ENCODE measurements at regions not wholly inside any gene's neighbourhood (a gene's known extent, or its start where the extent isn't known, plus 50 kb on each side); places are given as distances from the start of the nearest gene placed in this dataset.

DNA sequence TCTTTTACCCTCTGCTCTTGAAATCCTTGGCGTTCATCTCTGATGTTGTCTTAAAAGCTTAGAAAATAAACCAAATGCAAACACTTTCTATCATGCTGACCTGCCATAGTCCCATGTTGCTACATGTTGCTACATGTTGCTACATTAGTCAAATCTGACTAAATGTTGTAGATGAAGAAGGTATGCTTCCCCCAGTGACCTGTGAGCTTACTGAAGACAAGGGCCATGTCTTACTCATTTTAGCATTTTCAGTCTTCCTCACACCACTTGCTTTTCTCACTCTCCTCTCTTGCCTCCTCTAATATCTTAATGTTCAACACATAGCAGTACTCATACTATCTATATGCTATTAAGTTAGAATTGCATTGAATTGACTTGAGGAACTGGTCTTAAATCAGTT, 346.4 kb upstream of the MTNR1B start:
- Histone ChIP-seq H3K9me3 (ENCODE audit: control insufficient read depth, insufficient read depth, low read depth, low read length) (no peaks in the 10 kb centered on the region), H3K4me1 (ENCODE audit: control insufficient read depth, insufficient read depth, low read length) (no peaks in the 10 kb centered on the region), H3K36me3 (ENCODE audit: control insufficient read depth, insufficient read depth, low read length) (no peaks in the 10 kb centered on the region), H3K27me3 (ENCODE audit: control insufficient read depth, insufficient read depth, low read length) (no peaks in the 10 kb centered on the region), H3K27ac (ENCODE audit: low read length) (no peak overlapping the region), H3K4me3 (ENCODE audit: low read depth in 2 of 2, low read length in 2 of 2) (no peak overlapping the region)
- ChIA-PET CTCF (no interaction called here), POLR2A (no interaction called here)
- DNase-seq (ENCODE audit: low read depth, low spot score) (no peak), ATAC-seq (no peak)
- no TSS peak for BruUV-seq (replicated peaks)
- intact Hi-C loops (cut with micrococcal nuclease; ENCODE audit: unreplicated experiment) (no loop called here), in situ Hi-C loops (cut with HindIII; ENCODE audit: low pct_unique_long_range_greater_than_20kb, low sequenced_read_pairs) (no loop called here)
- TF ChIP-seq, protein P1, sequence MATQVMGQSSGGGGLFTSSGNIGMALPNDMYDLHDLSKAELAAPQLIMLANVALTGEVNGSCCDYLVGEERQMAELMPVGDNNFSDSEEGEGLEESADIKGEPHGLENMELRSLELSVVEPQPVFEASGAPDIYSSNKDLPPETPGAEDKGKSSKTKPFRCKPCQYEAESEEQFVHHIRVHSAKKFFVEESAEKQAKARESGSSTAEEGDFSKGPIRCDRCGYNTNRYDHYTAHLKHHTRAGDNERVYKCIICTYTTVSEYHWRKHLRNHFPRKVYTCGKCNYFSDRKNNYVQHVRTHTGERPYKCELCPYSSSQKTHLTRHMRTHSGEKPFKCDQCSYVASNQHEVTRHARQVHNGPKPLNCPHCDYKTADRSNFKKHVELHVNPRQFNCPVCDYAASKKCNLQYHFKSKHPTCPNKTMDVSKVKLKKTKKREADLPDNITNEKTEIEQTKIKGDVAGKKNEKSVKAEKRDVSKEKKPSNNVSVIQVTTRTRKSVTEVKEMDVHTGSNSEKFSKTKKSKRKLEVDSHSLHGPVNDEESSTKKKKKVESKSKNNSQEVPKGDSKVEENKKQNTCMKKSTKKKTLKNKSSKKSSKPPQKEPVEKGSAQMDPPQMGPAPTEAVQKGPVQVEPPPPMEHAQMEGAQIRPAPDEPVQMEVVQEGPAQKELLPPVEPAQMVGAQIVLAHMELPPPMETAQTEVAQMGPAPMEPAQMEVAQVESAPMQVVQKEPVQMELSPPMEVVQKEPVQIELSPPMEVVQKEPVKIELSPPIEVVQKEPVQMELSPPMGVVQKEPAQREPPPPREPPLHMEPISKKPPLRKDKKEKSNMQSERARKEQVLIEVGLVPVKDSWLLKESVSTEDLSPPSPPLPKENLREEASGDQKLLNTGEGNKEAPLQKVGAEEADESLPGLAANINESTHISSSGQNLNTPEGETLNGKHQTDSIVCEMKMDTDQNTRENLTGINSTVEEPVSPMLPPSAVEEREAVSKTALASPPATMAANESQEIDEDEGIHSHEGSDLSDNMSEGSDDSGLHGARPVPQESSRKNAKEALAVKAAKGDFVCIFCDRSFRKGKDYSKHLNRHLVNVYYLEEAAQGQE (IDR thresholded peaks at IDR 0.05; ENCODE audit: insufficient read depth in 1 of 2, low read depth in 2 of 2, low read length in 1 of 2), result no peak
- TF ChIP-seq SIN3A (IDR thresholded peaks at IDR 0.05; ENCODE audit: borderline replicate concordance, insufficient read depth, low read depth, low read length) (no peak), TCF7L2 (IDR thresholded peaks at IDR 0.05; ENCODE audit: low read depth, low read length) (no peak), POLR2AphosphoS5 (IDR thresholded peaks at IDR 0.05; ENCODE audit: low read depth, low read length) (no peak)
- TF ChIP-seq, protein P2, sequence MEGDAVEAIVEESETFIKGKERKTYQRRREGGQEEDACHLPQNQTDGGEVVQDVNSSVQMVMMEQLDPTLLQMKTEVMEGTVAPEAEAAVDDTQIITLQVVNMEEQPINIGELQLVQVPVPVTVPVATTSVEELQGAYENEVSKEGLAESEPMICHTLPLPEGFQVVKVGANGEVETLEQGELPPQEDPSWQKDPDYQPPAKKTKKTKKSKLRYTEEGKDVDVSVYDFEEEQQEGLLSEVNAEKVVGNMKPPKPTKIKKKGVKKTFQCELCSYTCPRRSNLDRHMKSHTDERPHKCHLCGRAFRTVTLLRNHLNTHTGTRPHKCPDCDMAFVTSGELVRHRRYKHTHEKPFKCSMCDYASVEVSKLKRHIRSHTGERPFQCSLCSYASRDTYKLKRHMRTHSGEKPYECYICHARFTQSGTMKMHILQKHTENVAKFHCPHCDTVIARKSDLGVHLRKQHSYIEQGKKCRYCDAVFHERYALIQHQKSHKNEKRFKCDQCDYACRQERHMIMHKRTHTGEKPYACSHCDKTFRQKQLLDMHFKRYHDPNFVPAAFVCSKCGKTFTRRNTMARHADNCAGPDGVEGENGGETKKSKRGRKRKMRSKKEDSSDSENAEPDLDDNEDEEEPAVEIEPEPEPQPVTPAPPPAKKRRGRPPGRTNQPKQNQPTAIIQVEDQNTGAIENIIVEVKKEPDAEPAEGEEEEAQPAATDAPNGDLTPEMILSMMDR (IDR thresholded peaks at IDR 0.05), result no peak

DNA sequence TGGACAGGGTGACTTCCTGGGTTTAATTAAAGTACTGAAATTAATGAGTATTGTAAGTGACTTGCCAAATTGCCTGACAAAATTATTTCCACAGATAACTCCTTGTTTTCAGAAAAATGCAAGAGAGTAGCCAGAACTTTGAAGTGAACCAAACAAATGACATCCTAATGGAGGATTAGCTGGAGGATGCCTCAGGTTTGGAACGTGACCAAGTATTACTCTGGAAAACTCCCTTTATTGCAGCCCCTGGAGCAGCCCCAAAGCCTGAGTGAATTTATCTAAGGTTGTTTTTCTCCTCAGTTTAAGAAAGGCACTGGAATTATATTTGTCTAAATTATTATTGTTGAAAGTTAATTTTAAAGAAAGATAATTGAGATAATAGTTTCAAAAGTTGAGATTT, 343.6 kb upstream of the MTNR1B start:
- Histone ChIP-seq H3K9me3 (ENCODE audit: control insufficient read depth, insufficient read depth, low read depth, low read length) (no peaks in the 10 kb centered on the region), H3K27me3 (ENCODE audit: control insufficient read depth, insufficient read depth, low read length) (no peaks in the 10 kb centered on the region; the same call in 1 of the 2 replicates), H3K4me3 (ENCODE audit: low read depth in 2 of 2, low read length in 2 of 2) (no peak overlapping the region), H3K27ac (ENCODE audit: low read length) (no peak overlapping the region), H3K36me3 (ENCODE audit: control insufficient read depth, insufficient read depth, low read length) (no peaks in the 10 kb centered on the region), H3K4me1 (ENCODE audit: control insufficient read depth, insufficient read depth, low read length) (no peaks in the 10 kb centered on the region)
- no peak for ATAC-seq
- in situ Hi-C loops (cut with HindIII; ENCODE audit: low pct_unique_long_range_greater_than_20kb, low sequenced_read_pairs), result no loop called here
- BruUV-seq (replicated peaks), result no TSS peak
- DNase-seq (ENCODE audit: low read depth, low spot score), result no peak
- intact Hi-C loops (cut with micrococcal nuclease; ENCODE audit: unreplicated experiment), result no loop called here
- POLR2A ChIA-PET, result no interaction called here
- TF ChIP-seq POLR2AphosphoS5 (IDR thresholded peaks at IDR 0.05; ENCODE audit: low read depth, low read length) (no peak), TCF7L2 (IDR thresholded peaks at IDR 0.05; ENCODE audit: low read depth, low read length) (no peak)
- CTCF ChIA-PET, result no interaction called here

GRCh38 chr11:92626624-92627023, 342.8 kb upstream of the MTNR1B start:
- H3K27ac ChIP-seq (ENCODE audit: low read length), result no peak overlapping the region
- no peak for DNase-seq (ENCODE audit: low read depth, low spot score)
- H3K9me3 ChIP-seq (ENCODE audit: control insufficient read depth, insufficient read depth, low read depth, low read length), result no peaks in the 10 kb centered on the region
- no peaks in the 10 kb centered on the region for H3K36me3 ChIP-seq (ENCODE audit: control insufficient read depth, insufficient read depth, low read length)
- CTCF ChIA-PET, result no interaction called here
- no peaks in the 10 kb centered on the region for H3K4me1 ChIP-seq (ENCODE audit: control insufficient read depth, insufficient read depth, low read length)
- no peak for TF ChIP-seq SIN3A (IDR thresholded peaks at IDR 0.05; ENCODE audit: borderline replicate concordance, insufficient read depth, low read depth, low read length)
- intact Hi-C loops (cut with micrococcal nuclease; ENCODE audit: unreplicated experiment), result no loop called here
- no TSS peak for BruUV-seq (replicated peaks)
- in situ Hi-C loops (cut with HindIII; ENCODE audit: low pct_unique_long_range_greater_than_20kb, low sequenced_read_pairs), result no loop called here
- ATAC-seq, result no peak
- H3K27me3 ChIP-seq (ENCODE audit: control insufficient read depth, insufficient read depth, low read length), result no peaks in the 10 kb centered on the region; the same call in 1 of the 2 replicates
- POLR2A ChIA-PET, result no interaction called here
- H3K4me3 ChIP-seq (ENCODE audit: low read depth in 2 of 2, low read length in 2 of 2), result no peak overlapping the region

Measured in Panc1 (cell line).